Muscle of leg (tissue), 3 donors: ENCODE measurements at regions not wholly inside any gene's neighbourhood (a gene's known extent, or its start where the extent isn't known, plus 50 kb on each side); places are given as distances from the start of the nearest gene placed in this dataset.
"Not testable (repeated sequence)": the region's sequence is repeated elsewhere in the genome, so short reads cannot be mapped to it uniquely, and the experiment has no call there.

ENCODE experiments used
- DNase-seq: peaks from one replicate; pipeline ENCODE4 v3.0.0; 2013
- H3K27ac ChIP-seq: one replicate; pipeline ENCODE4 v1.5.1; 2013; ENCODE audit warnings: mild to moderate bottlenecking, low read length, control low read depth
- H3K27me3 ChIP-seq: one replicate; pipeline ENCODE4 v1.6.1; 2013; ENCODE audit warnings: low read length; ENCODE audit not compliant: control insufficient read depth, insufficient read depth
- H3K36me3 ChIP-seq: one replicate; pipeline ENCODE4 v1.6.1; 2013; ENCODE audit warnings: low read length; ENCODE audit not compliant: control insufficient read depth, insufficient read depth
- H3K4me1 ChIP-seq: one replicate; pipeline ENCODE4 v1.6.1; 2013; ENCODE audit warnings: low read length; ENCODE audit not compliant: control insufficient read depth, insufficient read depth
- H3K4me3 ChIP-seq: one replicate; pipeline ENCODE4 v1.5.1; 2013; ENCODE audit warnings: low read length, control low read depth
- H3K9me3 ChIP-seq: replicated peaks from 2 replicates; pipeline ENCODE4 v1.6.1; 2013; ENCODE audit warnings: low read depth, low read length; ENCODE audit not compliant: control insufficient read depth
- WGBS: methylation state at CpG from one replicate; pipeline ENCODE4 v1.1.5; 2013; ENCODE audit warnings: missing lambda C conversion rate; ENCODE audit not compliant: insufficient coverage; 5-methylcytosine and 5-hydroxymethylcytosine counted together

DNA sequence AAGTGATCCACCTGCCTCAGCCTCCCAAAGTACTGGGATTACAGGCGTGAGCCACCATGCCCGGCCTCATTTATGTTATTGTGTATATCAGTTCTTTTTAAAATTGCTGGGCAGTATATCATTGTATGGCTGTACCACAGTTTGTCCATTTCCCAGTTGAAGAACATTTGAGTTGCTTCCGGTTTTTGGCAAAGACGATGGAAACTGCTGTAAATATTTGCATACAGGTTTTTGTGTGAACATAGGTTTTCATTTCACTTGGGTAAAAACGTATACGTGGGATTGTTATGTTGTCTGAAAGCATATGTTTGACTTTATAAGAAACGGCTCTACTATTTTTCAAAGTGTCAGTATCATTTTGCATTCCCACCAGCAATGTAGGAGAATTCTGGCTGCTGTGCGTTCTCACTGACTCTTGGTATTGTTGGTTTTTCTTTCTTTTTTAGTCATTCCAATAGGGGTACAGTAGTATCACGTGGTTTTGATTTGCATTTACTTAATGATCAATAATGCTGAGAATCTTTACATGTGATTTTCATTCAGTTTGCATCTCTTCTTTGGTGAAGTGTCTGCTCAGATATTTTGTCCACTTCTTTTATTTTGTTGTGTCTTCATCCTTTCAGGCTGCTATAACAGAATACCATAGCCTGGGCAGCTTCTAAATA, 63.2 kb upstream of the GOT2 start:
- no peak overlapping the region for H3K27ac ChIP-seq
- H3K27me3 ChIP-seq: no peaks in the 10 kb centered on the region
- 70% methylated on average over 2 of the region's 9 CpGs for WGBS
- no peak for DNase-seq
- peaks cover 3% of the 10 kb centered on the region for H3K9me3 ChIP-seq
- no peak overlapping the region for H3K4me3 ChIP-seq
- no peaks in the 10 kb centered on the region for H3K4me1 ChIP-seq
- H3K36me3 ChIP-seq: no peaks in the 10 kb centered on the region

DNA sequence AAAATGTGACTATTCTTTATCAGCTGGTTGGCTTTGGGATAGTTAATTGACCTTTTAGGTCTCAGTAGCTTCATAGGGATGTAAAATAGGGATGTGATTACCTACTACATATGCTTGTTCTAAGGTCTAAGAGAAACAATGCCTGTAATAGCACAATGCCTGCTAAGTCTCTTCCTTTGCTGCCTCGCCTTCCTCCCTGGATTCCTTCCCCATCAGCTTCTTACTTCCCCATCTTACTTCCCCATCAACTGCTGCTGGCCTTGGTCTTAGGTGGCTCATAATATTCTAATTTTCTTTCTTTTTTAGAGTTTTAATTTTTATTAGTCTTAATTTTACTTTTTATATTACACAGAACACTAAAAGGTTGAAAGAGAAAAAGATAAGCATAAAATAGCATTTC, 59.2 kb upstream of the GOT2 start:
- Histone ChIP-seq H3K9me3 (no peaks in the 10 kb centered on the region), H3K4me3 (no peak overlapping the region), H3K4me1 (no peaks in the 10 kb centered on the region), H3K27me3 (no peaks in the 10 kb centered on the region), H3K27ac (no peak overlapping the region), H3K36me3 (no peaks in the 10 kb centered on the region)
- no peak for DNase-seq
- WGBS: no CpG with 5 or more reads among the region's 1 CpG

GRCh38 chr16:58792188-58792587, 58.1 kb upstream of the GOT2 start:
- no peak overlapping the region for H3K27ac ChIP-seq
- DNase-seq: no peak
- H3K9me3 ChIP-seq: no peaks in the 10 kb centered on the region
- H3K4me3 ChIP-seq: no peak overlapping the region
- no peaks in the 10 kb centered on the region for H3K4me1 ChIP-seq
- H3K27me3 ChIP-seq: no peaks in the 10 kb centered on the region
- H3K36me3 ChIP-seq: no peaks in the 10 kb centered on the region
- WGBS: no CpG with 5 or more reads among the region's 2 CpGs

GRCh38 chr16:58790816-58791557, 56.9 kb upstream of the GOT2 start:
- H3K36me3 ChIP-seq, H3K27ac ChIP-seq, DNase-seq, H3K27me3 ChIP-seq, H3K4me3 ChIP-seq, H3K4me1 ChIP-seq, H3K9me3 ChIP-seq: not testable (repeated sequence)
- over 99% methylated on average over 14 of the region's 32 CpGs for WGBS

- Histone ChIP-seq H3K4me1 (no peaks in the 10 kb centered on the region), H3K27me3 (no peaks in the 10 kb centered on the region), H3K4me3 (no peak overlapping the region), H3K9me3 (peaks cover 2% of the 10 kb centered on the region), H3K36me3 (no peaks in the 10 kb centered on the region), H3K27ac (no peak overlapping the region)
- DNase-seq: no peak
- 80% methylated on average over 1 of the region's 4 CpGs for WGBS
Measured at GRCh38 chr16:58789351-58789750, 55.2 kb upstream of the GOT2 start.
